ENCODE measurements at regions not wholly inside any gene's neighbourhood (a gene's known extent, or its start where the extent isn't known, plus 50 kb on each side); places are given as distances from the start of the nearest gene placed in this dataset.

GRCh38 chr17:55983096-55983495 lies 170.2 kb upstream of the ANKFN1 start:
- WGBS, 2 donors (ENCODE audit: extremely low coverage in 2 of 2, insufficient read length in 2 of 2, insufficient replicate concordance in 1 of 2): no CpG with 5 or more reads among the region's 3 CpGs
- Histone ChIP-seq H3K79me1 (ENCODE audit: low read depth, low read length) (no peaks in the 10 kb centered on the region), H4K8ac (ENCODE audit: low read depth, low read length) (no peak overlapping the region)

GRCh38 chr17:55986817-55987216 lies 166.5 kb upstream of the ANKFN1 start:
- Histone ChIP-seq H3K27ac (replicated peaks; ENCODE audit: low read length) (no peak overlapping the region), H2AK5ac (ENCODE audit: low read depth, low read length) (no peak overlapping the region), H3K27me3 (ENCODE audit: control insufficient read depth in 3 of 3, insufficient read depth in 3 of 3, low read depth in 1 of 3, low read length in 3 of 3) (no peaks in the 10 kb centered on the region)

More at GRCh38 chr17:55983096-55983495, 170.2 kb upstream of the ANKFN1 start:
- H2AFZ ChIP-seq (ENCODE audit: low read length): no peak overlapping the region
- no peak overlapping the region for H3K4me3 ChIP-seq (ENCODE audit: low read length in 2 of 2)
- H3K14ac ChIP-seq (ENCODE audit: low read length): no peak overlapping the region
- no peak overlapping the region for H3K9ac ChIP-seq (ENCODE audit: low read depth, low read length, poor library complexity)
- no peak overlapping the region for H3K23ac ChIP-seq (ENCODE audit: low read depth, low read length, poor library complexity)
- H3K18ac ChIP-seq (ENCODE audit: low read length): no peak overlapping the region
- no peaks in the 10 kb centered on the region for H3K27me3 ChIP-seq (ENCODE audit: control insufficient read depth in 3 of 3, insufficient read depth in 3 of 3, low read depth in 1 of 3, low read length in 3 of 3)
- no peaks in the 10 kb centered on the region for H3K4me1 ChIP-seq (ENCODE audit: control insufficient read depth in 2 of 2, insufficient read depth in 1 of 2, low read depth in 1 of 2, low read length in 2 of 2)
- H2BK5ac ChIP-seq (ENCODE audit: low read length): no peak overlapping the region
- no peak overlapping the region for H2BK120ac ChIP-seq (ENCODE audit: low read depth, low read length)
- H3K4ac ChIP-seq (ENCODE audit: low read length): no peak overlapping the region
- H2AK5ac ChIP-seq (ENCODE audit: low read depth, low read length): no peak overlapping the region
- H3K4me2 ChIP-seq (ENCODE audit: insufficient read depth, low read length, poor library complexity, severe bottlenecking): no peak overlapping the region
- H3K36me3 ChIP-seq (replicated peaks in 1 of 2; ENCODE audit: control insufficient read depth in 2 of 2, insufficient read depth in 2 of 2, low read length in 2 of 2): no peaks in the 10 kb centered on the region
- no peak overlapping the region for H2BK12ac ChIP-seq (ENCODE audit: low read length)
- H3K9me3 ChIP-seq (replicated peaks in 1 of 2; ENCODE audit: control insufficient read depth in 2 of 2, insufficient read depth in 1 of 2, low read depth in 1 of 2, low read length in 2 of 2): no peaks in the 10 kb centered on the region
- H2BK15ac ChIP-seq (ENCODE audit: low read length): no peak overlapping the region
- H3K27ac ChIP-seq (replicated peaks; ENCODE audit: low read length): no peak overlapping the region
- H4K91ac ChIP-seq (ENCODE audit: low read depth, low read length, poor library complexity): no peak overlapping the region
- DNase-seq (ENCODE audit: low spot score): no peak

GRCh38 chr17:55988861-55989260 lies 164.4 kb upstream of the ANKFN1 start:
- H2AK5ac ChIP-seq (ENCODE audit: low read depth, low read length): no peak overlapping the region
- DNase-seq (ENCODE audit: low spot score): no peak
- H3K4me1 ChIP-seq (ENCODE audit: control insufficient read depth in 2 of 2, insufficient read depth in 1 of 2, low read depth in 1 of 2, low read length in 2 of 2): peaks cover 0 to 5% of the 10 kb centered on the region in 2 donors
- no peak overlapping the region for H2AFZ ChIP-seq (ENCODE audit: low read length)
- no peak overlapping the region for H3K23ac ChIP-seq (ENCODE audit: low read depth, low read length, poor library complexity)
- H3K27ac ChIP-seq (replicated peaks; ENCODE audit: low read length): no peak overlapping the region
- no peak overlapping the region for H2BK5ac ChIP-seq (ENCODE audit: low read length)
- no peak overlapping the region for H2BK12ac ChIP-seq (ENCODE audit: low read length)
- no peaks in the 10 kb centered on the region for H3K36me3 ChIP-seq (replicated peaks in 1 of 2; ENCODE audit: control insufficient read depth in 2 of 2, insufficient read depth in 2 of 2, low read length in 2 of 2)
- no peak overlapping the region for H3K18ac ChIP-seq (ENCODE audit: low read length)
- no peaks in the 10 kb centered on the region for H3K27me3 ChIP-seq (ENCODE audit: control insufficient read depth in 3 of 3, insufficient read depth in 3 of 3, low read depth in 1 of 3, low read length in 3 of 3)
- no peaks in the 10 kb centered on the region for H3K79me1 ChIP-seq (ENCODE audit: low read depth, low read length)
- H3K4ac ChIP-seq (ENCODE audit: low read length): no peak overlapping the region
- no peak overlapping the region for H3K4me2 ChIP-seq (ENCODE audit: insufficient read depth, low read length, poor library complexity, severe bottlenecking)
- no CpG with 5 or more reads among the region's 3 CpGs for WGBS, 2 donors (ENCODE audit: extremely low coverage in 2 of 2, insufficient read length in 2 of 2, insufficient replicate concordance in 1 of 2)
- H3K4me3 ChIP-seq (ENCODE audit: low read length in 2 of 2): no peak overlapping the region
- no peaks in the 10 kb centered on the region for H3K9me3 ChIP-seq (replicated peaks in 1 of 2; ENCODE audit: control insufficient read depth in 2 of 2, insufficient read depth in 1 of 2, low read depth in 1 of 2, low read length in 2 of 2)
- H4K91ac ChIP-seq (ENCODE audit: low read depth, low read length, poor library complexity): no peak overlapping the region
- no peak overlapping the region for H3K9ac ChIP-seq (ENCODE audit: low read depth, low read length, poor library complexity)
- H2BK120ac ChIP-seq (ENCODE audit: low read depth, low read length): no peak overlapping the region
- no peak overlapping the region for H4K8ac ChIP-seq (ENCODE audit: low read depth, low read length)
- H2BK15ac ChIP-seq (ENCODE audit: low read length): no peak overlapping the region
- H3K14ac ChIP-seq (ENCODE audit: low read length): no peak overlapping the region

More at GRCh38 chr17:55986817-55987216, 166.5 kb upstream of the ANKFN1 start:
- Histone ChIP-seq H2AFZ (ENCODE audit: low read length) (no peak overlapping the region), H3K9me3 (replicated peaks in 1 of 2; ENCODE audit: control insufficient read depth in 2 of 2, insufficient read depth in 1 of 2, low read depth in 1 of 2, low read length in 2 of 2) (no peaks in the 10 kb centered on the region), H3K79me1 (ENCODE audit: low read depth, low read length) (no peaks in the 10 kb centered on the region), H3K9ac (ENCODE audit: low read depth, low read length, poor library complexity) (no peak overlapping the region), H2BK12ac (ENCODE audit: low read length) (no peak overlapping the region), H3K23ac (ENCODE audit: low read depth, low read length, poor library complexity) (no peak overlapping the region), H3K18ac (ENCODE audit: low read length) (no peak overlapping the region), H3K14ac (ENCODE audit: low read length) (no peak overlapping the region), H2BK120ac (ENCODE audit: low read depth, low read length) (no peak overlapping the region), H4K8ac (ENCODE audit: low read depth, low read length) (no peak overlapping the region), H3K4me2 (ENCODE audit: insufficient read depth, low read length, poor library complexity, severe bottlenecking) (no peak overlapping the region), H3K4me3 (ENCODE audit: low read length in 2 of 2) (no peak overlapping the region), H2BK5ac (ENCODE audit: low read length) (no peak overlapping the region), H2BK15ac (ENCODE audit: low read length) (no peak overlapping the region), H3K4me1 (ENCODE audit: control insufficient read depth in 2 of 2, insufficient read depth in 1 of 2, low read depth in 1 of 2, low read length in 2 of 2) (peaks cover 0 to 5% of the 10 kb centered on the region in 2 donors), H3K36me3 (replicated peaks in 1 of 2; ENCODE audit: control insufficient read depth in 2 of 2, insufficient read depth in 2 of 2, low read length in 2 of 2) (no peaks in the 10 kb centered on the region), H4K91ac (ENCODE audit: low read depth, low read length, poor library complexity) (no peak overlapping the region), H3K4ac (ENCODE audit: low read length) (no peak overlapping the region)
- no CpG with 5 or more reads among the region's 4 CpGs for WGBS, 2 donors (ENCODE audit: extremely low coverage in 2 of 2, insufficient read length in 2 of 2, insufficient replicate concordance in 1 of 2)
- no peak for DNase-seq (ENCODE audit: low spot score)

DNA sequence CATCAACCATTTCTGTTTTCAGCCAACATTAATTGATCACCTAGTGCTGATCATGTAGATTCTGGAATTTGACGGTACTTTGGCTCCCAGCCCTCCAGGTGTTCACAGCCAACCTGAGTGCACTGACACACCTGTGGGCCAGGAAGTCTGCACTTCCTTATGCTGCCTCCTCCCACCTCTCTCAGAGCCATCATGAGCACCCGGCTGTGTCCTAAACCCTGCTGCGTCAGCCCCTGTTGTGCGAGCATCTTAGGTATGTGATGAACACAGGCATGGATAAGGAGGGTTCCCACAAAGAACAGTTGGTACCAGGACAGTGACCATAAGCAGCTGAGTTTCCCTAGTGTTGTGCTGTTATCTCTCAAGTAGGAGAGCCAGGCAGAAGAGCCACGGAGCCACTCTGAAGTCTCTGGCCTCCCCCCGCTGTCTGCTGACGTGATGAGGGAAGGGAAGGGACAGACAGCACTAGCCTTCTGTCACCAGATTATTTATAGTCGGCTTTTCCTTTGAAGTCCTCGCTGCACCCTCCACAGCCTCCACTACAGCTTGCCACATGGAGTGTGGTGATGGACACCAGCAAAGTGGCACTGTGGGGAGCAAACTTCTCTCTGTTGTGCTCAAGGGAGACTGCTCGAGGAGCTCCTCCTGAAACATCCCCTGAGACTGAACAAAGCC lies 162.8 kb upstream of the ANKFN1 start:
- Histone ChIP-seq H2BK12ac (ENCODE audit: low read length) (no peak overlapping the region), H2AK5ac (ENCODE audit: low read depth, low read length) (no peak overlapping the region), H3K36me3 (replicated peaks in 1 of 2; ENCODE audit: control insufficient read depth in 2 of 2, insufficient read depth in 2 of 2, low read length in 2 of 2) (no peaks in the 10 kb centered on the region), H2BK5ac (ENCODE audit: low read length) (no peak overlapping the region), H4K91ac (ENCODE audit: low read depth, low read length, poor library complexity) (no peak overlapping the region), H2BK15ac (ENCODE audit: low read length) (no peak overlapping the region), H2BK120ac (ENCODE audit: low read depth, low read length) (no peak overlapping the region), H4K8ac (ENCODE audit: low read depth, low read length) (no peak overlapping the region), H3K14ac (ENCODE audit: low read length) (no peak overlapping the region), H3K4me2 (ENCODE audit: insufficient read depth, low read length, poor library complexity, severe bottlenecking) (no peak overlapping the region), H3K9ac (ENCODE audit: low read depth, low read length, poor library complexity) (no peak overlapping the region), H3K9me3 (replicated peaks in 1 of 2; ENCODE audit: control insufficient read depth in 2 of 2, insufficient read depth in 1 of 2, low read depth in 1 of 2, low read length in 2 of 2) (no peaks in the 10 kb centered on the region), H2AFZ (ENCODE audit: low read length) (no peak overlapping the region), H3K27me3 (ENCODE audit: control insufficient read depth in 3 of 3, insufficient read depth in 3 of 3, low read depth in 1 of 3, low read length in 3 of 3) (no peaks in the 10 kb centered on the region), H3K23ac (ENCODE audit: low read depth, low read length, poor library complexity) (no peak overlapping the region), H3K4ac (ENCODE audit: low read length) (no peak overlapping the region), H3K18ac (ENCODE audit: low read length) (peak overlapping the region; percentile 58), H3K27ac (replicated peaks; ENCODE audit: low read length) (no peak overlapping the region), H3K4me1 (ENCODE audit: control insufficient read depth in 2 of 2, insufficient read depth in 1 of 2, low read depth in 1 of 2, low read length in 2 of 2) (peaks cover 0 to 5% of the 10 kb centered on the region in 2 donors), H3K79me1 (ENCODE audit: low read depth, low read length) (no peaks in the 10 kb centered on the region), H3K4me3 (ENCODE audit: low read length in 2 of 2) (no peak overlapping the region)
- DNase-seq (ENCODE audit: low spot score): no peak
- WGBS, 2 donors (ENCODE audit: extremely low coverage in 2 of 2, insufficient read length in 2 of 2, insufficient replicate concordance in 1 of 2): no CpG with 5 or more reads among the region's 10 CpGs

All from neuronal stem cell (in vitro differentiated cells).